Breast epithelium (tissue), 3 donors: ENCODE measurements at regions not wholly inside any gene's neighbourhood (a gene's known extent, or its start where the extent isn't known, plus 50 kb on each side); places are given as distances from the start of the nearest gene placed in this dataset.

ENCODE experiments used
- POLR2A ChIP-seq: fragments of 450-650 bp; IDR thresholded peaks from one replicate; pipeline ENCODE4 v1.6.1; 2016; ENCODE audit warnings: antibody characterized with exemption, mild to moderate bottlenecking, moderate library complexity
- TF ChIP-seq, protein P1 (sequence below), 3 donors: fragments of 450-650 bp; IDR thresholded peaks; one replicate each; pipeline ENCODE4 v1.5.1; 2016 to 2017; ENCODE audit warnings: antibody characterized with exemption in 3 of 3, mild to moderate bottlenecking in 3 of 3, moderate library complexity in 3 of 3

DNA sequence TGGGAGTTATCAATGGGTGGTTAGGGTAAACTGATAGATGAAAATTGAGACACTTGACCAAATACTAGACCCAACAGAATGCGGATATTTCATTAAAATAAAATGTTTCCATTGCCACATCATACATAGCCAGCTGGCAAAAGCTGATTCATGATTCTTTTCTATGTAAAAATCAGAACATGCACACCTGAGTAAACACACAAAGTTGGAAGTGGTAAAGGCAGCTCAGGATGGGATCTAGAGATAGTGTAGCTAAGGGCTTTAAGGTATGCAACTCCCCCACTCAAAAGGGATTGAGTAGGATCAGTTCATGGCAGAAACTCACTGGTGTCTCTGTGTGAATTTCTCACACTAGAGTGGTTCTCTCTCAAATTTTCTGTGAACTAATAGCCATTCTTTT lies 541.1 kb upstream of the GRAMD2B start:
- TF ChIP-seq, protein P1, sequence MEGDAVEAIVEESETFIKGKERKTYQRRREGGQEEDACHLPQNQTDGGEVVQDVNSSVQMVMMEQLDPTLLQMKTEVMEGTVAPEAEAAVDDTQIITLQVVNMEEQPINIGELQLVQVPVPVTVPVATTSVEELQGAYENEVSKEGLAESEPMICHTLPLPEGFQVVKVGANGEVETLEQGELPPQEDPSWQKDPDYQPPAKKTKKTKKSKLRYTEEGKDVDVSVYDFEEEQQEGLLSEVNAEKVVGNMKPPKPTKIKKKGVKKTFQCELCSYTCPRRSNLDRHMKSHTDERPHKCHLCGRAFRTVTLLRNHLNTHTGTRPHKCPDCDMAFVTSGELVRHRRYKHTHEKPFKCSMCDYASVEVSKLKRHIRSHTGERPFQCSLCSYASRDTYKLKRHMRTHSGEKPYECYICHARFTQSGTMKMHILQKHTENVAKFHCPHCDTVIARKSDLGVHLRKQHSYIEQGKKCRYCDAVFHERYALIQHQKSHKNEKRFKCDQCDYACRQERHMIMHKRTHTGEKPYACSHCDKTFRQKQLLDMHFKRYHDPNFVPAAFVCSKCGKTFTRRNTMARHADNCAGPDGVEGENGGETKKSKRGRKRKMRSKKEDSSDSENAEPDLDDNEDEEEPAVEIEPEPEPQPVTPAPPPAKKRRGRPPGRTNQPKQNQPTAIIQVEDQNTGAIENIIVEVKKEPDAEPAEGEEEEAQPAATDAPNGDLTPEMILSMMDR (IDR thresholded peaks at IDR 0.05), result no peak
- TF ChIP-seq POLR2A, result no peak
